Cardiac septum (tissue), 1 donor: ENCODE measurements at regions not wholly inside any gene's neighbourhood (a gene's known extent, or its start where the extent isn't known, plus 50 kb on each side); places are given as distances from the start of the nearest gene placed in this dataset.
A peak's percentile ranks its signal among the peaks of the same experiment; 100 is the strongest.
"Not testable (repeated sequence)": the region's sequence is repeated elsewhere in the genome, so short reads cannot be mapped to it uniquely, and the experiment has no call there.

Experiments used
- DNase-seq: peaks from one replicate; pipeline ENCODE4 v3.0.0-alpha.2; 2020; ENCODE audit warnings: low spot score
- intact Hi-C: fragments of 100-400 bp; cut with DNase I; formaldehyde crosslinking; loops from one replicate; pipeline ENCODE4 v1.14.0; 2022
- donor health status: DM: no; HTN: no; CAD: no.

GRCh38 chr2:111532682-111533556 lies 351.1 kb downstream of the ANAPC1 start:
- DNase-seq, intact Hi-C loops: not testable (repeated sequence)

DNA sequence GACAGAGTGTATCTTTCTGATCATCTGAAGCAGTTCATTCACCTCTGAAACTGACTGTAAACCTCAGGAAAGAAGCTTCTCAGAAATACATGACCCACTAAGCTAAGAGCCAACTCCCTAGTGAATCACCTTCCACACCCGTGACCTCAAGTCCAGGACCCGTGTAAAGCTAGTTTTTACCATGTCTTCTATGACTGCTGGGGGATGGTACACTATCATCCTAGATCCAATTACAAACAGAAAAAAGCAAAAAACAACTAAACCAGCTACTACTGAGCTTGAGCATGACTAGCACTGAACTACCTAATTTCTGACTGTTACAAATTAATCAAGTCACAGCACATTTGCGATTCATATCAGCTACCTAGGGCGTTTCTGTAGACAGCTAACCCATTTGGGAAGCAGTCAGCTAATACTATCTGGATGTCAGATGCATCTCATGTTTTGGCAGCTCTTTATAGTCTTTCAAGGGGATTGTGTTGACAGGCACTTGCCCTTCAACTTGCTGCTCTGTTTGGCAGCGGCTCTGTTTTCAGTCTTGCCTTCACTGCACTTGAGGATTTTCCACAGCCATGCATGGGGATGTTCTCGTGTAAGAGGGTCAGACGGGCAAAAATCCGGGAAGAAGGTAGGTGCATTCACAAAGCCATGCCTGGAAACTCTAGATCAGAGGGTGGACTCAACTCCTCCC lies 350.3 kb downstream of the ANAPC1 start:
- intact Hi-C loops, DNase-seq: not testable (repeated sequence)

DNA sequence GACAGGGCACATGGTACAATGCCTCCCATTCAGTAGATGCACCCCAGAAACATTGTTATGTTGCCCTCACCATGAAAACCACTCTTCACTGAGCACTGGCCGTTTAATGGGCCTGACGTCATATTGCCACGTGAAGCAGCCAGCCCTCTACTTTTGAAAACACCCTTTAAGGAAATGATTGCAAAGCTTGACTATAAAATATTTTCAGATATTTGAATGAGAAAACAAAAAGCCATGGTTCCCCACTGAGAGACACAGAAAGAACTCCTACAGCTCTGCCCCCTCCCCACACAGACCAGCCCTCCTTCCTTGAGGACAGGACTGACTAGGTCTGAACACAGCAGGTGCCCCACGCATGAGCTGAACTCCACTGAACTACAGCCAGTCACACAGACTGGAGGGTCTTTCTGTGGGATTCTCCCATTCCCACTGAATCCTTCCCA lies 349.1 kb downstream of the ANAPC1 start:
- no peak for DNase-seq
- intact Hi-C loops: no loop called here

GRCh38 chr2:111535404-111535803 lies 348.6 kb downstream of the ANAPC1 start:
- intact Hi-C loops: no loop called here
- DNase-seq: no peak

DNA sequence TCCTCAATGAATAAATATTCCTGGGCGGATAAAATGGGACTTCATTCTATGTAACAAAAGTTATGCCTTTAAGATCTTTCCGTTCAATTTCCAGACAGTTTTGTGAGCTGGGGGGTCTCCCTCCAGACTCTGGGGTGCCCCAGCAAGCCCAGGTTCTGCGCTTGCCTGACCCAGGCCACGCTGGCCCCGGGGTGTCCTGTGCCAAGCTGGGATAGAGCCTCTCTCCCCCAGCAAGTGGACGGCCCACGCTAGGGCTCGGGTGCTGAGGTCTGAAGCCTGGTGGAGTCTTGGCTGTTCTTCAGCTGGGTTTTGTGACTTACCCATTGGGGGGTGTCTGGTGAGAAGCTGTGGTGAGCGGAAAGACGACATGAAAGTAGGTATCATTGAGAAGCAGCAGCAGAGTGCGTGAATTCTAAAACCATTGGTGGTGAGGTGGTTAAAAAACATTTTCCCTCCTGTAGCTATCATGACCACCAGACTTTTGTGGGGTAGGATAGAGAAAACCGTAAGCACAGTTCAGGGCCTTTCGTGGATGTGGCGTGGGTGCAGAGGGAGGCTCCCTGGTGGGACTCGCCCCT lies 346.8 kb downstream of the ANAPC1 start:
- intact Hi-C loops: no loop called here
- DNase-seq: no peak

DNA sequence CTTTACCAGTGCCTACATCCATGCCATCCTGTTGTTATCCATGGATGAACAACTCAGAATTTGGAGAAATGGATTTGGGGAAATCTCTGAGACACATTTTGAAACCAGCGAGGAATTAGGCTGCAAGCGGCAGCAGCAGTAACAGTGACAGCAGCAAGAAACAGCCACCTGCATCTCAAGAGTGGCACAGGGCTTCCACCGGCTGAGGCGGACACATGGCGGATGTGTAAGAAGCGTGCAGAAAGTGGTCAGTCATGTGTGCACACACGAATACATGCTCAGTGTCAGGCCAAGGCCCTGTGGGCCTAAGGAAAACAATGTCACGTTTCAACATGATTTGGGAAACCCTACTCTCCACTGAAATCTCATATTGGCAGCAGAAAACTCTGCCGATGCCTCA lies 344.0 kb downstream of the ANAPC1 start:
- intact Hi-C loops: not testable (repeated sequence)

GRCh38 chr2:111542120-111542774 lies 341.7 kb downstream of the ANAPC1 start:
- DNase-seq, intact Hi-C loops: not testable (repeated sequence)

More for the DNA sequence above, 344.0 kb downstream of the ANAPC1 start:
- DNase-seq: not testable (repeated sequence)

GRCh38 chr2:111544006-111544405 lies 340.0 kb downstream of the ANAPC1 start:
- intact Hi-C loops, DNase-seq: not testable (repeated sequence)

GRCh38 chr2:111545723-111546431 lies 338.1 kb downstream of the ANAPC1 start:
- DNase-seq, intact Hi-C loops: not testable (repeated sequence)

GRCh38 chr2:111546578-111546977 lies 337.4 kb downstream of the ANAPC1 start:
- DNase-seq, intact Hi-C loops: not testable (repeated sequence)

- intact Hi-C loops, DNase-seq: not testable (repeated sequence)
These were observed 334.8 kb downstream of the ANAPC1 start for GRCh38 chr2:111549174-111549573.

GRCh38 chr2:111551428-111551827 lies 332.6 kb downstream of the ANAPC1 start:
- DNase-seq, intact Hi-C loops: not testable (repeated sequence)

DNA sequence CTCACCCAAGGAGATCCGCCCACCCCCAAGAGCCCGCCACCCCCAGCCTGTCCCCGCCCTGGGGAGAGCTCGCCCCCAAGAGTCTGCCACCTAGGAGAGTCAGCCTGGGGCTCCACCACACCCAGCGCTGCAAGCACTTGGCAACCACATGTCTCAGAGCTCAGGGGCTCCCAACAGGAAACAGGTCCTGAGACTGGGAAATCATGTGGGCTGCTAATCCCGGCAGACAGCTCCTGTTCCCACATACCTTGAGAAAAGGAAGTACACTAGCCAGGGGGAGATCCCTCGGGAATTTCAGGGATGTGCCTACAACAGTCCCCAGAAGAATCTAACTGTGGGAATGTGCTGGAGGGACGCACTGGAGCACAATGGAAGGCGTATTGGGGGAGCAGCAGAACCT lies 331.4 kb downstream of the ANAPC1 start:
- intact Hi-C loops, DNase-seq: not testable (repeated sequence)

DNA sequence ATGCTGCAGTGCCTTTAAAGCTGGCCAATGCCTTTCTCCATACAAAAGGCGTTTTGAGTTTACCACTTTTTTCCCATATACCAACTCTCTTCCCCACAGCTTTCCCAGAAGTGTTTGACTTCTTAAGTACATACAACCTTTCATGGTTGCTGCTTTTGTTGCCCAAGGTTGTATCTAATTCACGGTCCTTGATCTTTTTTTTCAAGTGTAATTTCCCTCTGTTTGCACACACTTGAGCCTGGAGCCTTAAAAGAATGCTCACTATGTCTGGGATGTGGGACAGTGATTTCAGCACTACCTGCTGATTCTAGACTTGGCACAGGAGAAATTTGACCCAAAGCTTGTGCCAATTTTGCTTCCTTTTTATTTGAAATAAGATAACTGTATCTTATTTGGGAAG lies 324.7 kb downstream of the ANAPC1 start:
- DNase-seq, intact Hi-C loops: not testable (repeated sequence)

- DNase-seq, intact Hi-C loops: not testable (repeated sequence)
These were observed 324.2 kb downstream of the ANAPC1 start for GRCh38 chr2:111559814-111560213.

GRCh38 chr2:111566068-111566467 lies 317.9 kb downstream of the ANAPC1 start:
- peak; percentile 76 for DNase-seq
- intact Hi-C loops: not testable (repeated sequence)

- DNase-seq, intact Hi-C loops: not testable (repeated sequence)
These were observed 316.8 kb downstream of the ANAPC1 start for GRCh38 chr2:111567233-111567632.

GRCh38 chr2:111569356-111570199 lies 314.4 kb downstream of the ANAPC1 start:
- intact Hi-C loops, DNase-seq: not testable (repeated sequence)
